Calu3 (cell line): ENCODE measurements at regions not wholly inside any gene's neighbourhood (a gene's known extent, or its start where the extent isn't known, plus 50 kb on each side); places are given as distances from the start of the nearest gene placed in this dataset.

Experiments
- BruUV-seq: library from RNA; stranded (reverse); fragments of 400-500 nt; replicated peaks from 2 replicates; lab custom pipeline; 2021; lab: Mats Ljungman, UMichigan
- CTCF ChIA-PET: fragments of 300-600 bp; sonication (Branson Sonifier 250); formaldehyde crosslinking; loops from one replicate; lab custom pipeline; 2022; ENCODE audit warnings: antibody characterized with exemption; lab: Charles Lee
- DNase-seq: peaks from one replicate; pipeline ENCODE4 v3.0.0; 2022
- H3K27ac Mint-ChIP-seq: one replicate; pipeline ENCODE4 v1.8.0; 2022; ENCODE audit warnings: mixed read lengths; ENCODE audit not compliant: unreplicated experiment
- H3K27me3 Mint-ChIP-seq: one replicate; pipeline ENCODE4 v1.8.0; 2022; ENCODE audit warnings: mixed read lengths; ENCODE audit not compliant: unreplicated experiment
- H3K36me3 Mint-ChIP-seq: one replicate; pipeline ENCODE4 v1.8.0; 2022; ENCODE audit warnings: mild to moderate bottlenecking, moderate library complexity, mixed read lengths; ENCODE audit not compliant: insufficient read depth, unreplicated experiment
- H3K4me1 Mint-ChIP-seq: one replicate; pipeline ENCODE4 v1.8.0; 2022; ENCODE audit warnings: mild to moderate bottlenecking, low read depth, mixed read lengths; ENCODE audit not compliant: unreplicated experiment
- H3K4me3 Mint-ChIP-seq: one replicate; pipeline ENCODE4 v1.8.0; 2022; ENCODE audit warnings: mild to moderate bottlenecking, low read depth, moderate library complexity, mixed read lengths; ENCODE audit not compliant: unreplicated experiment
- H3K9me3 Mint-ChIP-seq: one replicate; pipeline ENCODE4 v1.8.0; 2022; ENCODE audit warnings: low read depth, mixed read lengths; ENCODE audit not compliant: unreplicated experiment
- CTCF ChIP-seq: fragments of 200-600 bp; IDR thresholded peaks from one replicate; pipeline ENCODE4 v1.8.0; 2022; ENCODE audit warnings: antibody characterized with exemption; ENCODE audit not compliant: unreplicated experiment
- intact Hi-C: fragments of 100-400 bp; cut with micrococcal nuclease; formaldehyde crosslinking; loops from one replicate; pipeline ENCODE4 v1.10.0; 2022; ENCODE audit not compliant: unreplicated experiment

- Mint-ChIP-seq H3K4me1 (no peaks in the 10 kb centered on the region), H3K36me3 (no peaks in the 10 kb centered on the region), H3K27me3 (peaks cover 20% of the 10 kb centered on the region), H3K4me3 (no peak overlapping the region), H3K9me3 (no peaks in the 10 kb centered on the region), H3K27ac (no peak overlapping the region)
- BruUV-seq = no TSS peak
- TF ChIP-seq CTCF = no peak
- intact Hi-C loops = no loop called here
- no peak for DNase-seq
- CTCF ChIA-PET = interaction anchor here (0.6 kb wide), 1 partner anchor 58 kb away, joined by 3 read pairs; no protein-coding TSS in a partner anchor
These were observed 78.5 kb upstream of the PDE4D start for GRCh38 chr5:59972043-59972442.

GRCh38 chr5:59959330-59959729 is 65.8 kb upstream of the PDE4D start:
- H3K9me3 Mint-ChIP-seq = no peaks in the 10 kb centered on the region

GRCh38 chr5:59956130-59956783 is 62.7 kb upstream of the PDE4D start:
- Mint-ChIP-seq H3K27me3 (peaks cover 17% of the 10 kb centered on the region), H3K4me1 (no peaks in the 10 kb centered on the region), H3K36me3 (no peaks in the 10 kb centered on the region), H3K4me3 (no peak overlapping the region), H3K9me3 (no peaks in the 10 kb centered on the region), H3K27ac (no peak overlapping the region)
- intact Hi-C loops = no loop called here
- CTCF ChIA-PET = interaction anchor here (0.6 kb wide), 1 partner anchor 95 kb away, joined by 5 read pairs; no protein-coding TSS in a partner anchor
- TF ChIP-seq CTCF = no peak
- DNase-seq = no peak
- no TSS peak for BruUV-seq

More at GRCh38 chr5:59959330-59959729, 65.8 kb upstream of the PDE4D start:
- no peak for TF ChIP-seq CTCF
- H3K4me3 Mint-ChIP-seq = no peak overlapping the region
- H3K36me3 Mint-ChIP-seq = no peaks in the 10 kb centered on the region
- H3K4me1 Mint-ChIP-seq = no peaks in the 10 kb centered on the region
- no TSS peak for BruUV-seq
- intact Hi-C loops = no loop called here
- peaks cover 17% of the 10 kb centered on the region for H3K27me3 Mint-ChIP-seq
- CTCF ChIA-PET = no interaction called here
- DNase-seq = no peak
- H3K27ac Mint-ChIP-seq = no peak overlapping the region

- H3K9me3 Mint-ChIP-seq = no peaks in the 10 kb centered on the region
- H3K36me3 Mint-ChIP-seq = no peaks in the 10 kb centered on the region
- CTCF ChIA-PET = no interaction called here
- H3K4me3 Mint-ChIP-seq = no peak overlapping the region
- no TSS peak for BruUV-seq
- no peak for DNase-seq
- no peaks in the 10 kb centered on the region for H3K4me1 Mint-ChIP-seq
- H3K27ac Mint-ChIP-seq = no peak overlapping the region
- H3K27me3 Mint-ChIP-seq = peaks cover 17% of the 10 kb centered on the region
- intact Hi-C loops = no loop called here
- no peak for TF ChIP-seq CTCF
These were observed 61.7 kb upstream of the PDE4D start for GRCh38 chr5:59955241-59955640.
